Osteocyte (in vitro differentiated cells): ENCODE measurements at regions not wholly inside any gene's neighbourhood (a gene's known extent, or its start where the extent isn't known, plus 50 kb on each side); places are given as distances from the start of the nearest gene placed in this dataset.
"Not testable (repeated sequence)": the region's sequence is repeated elsewhere in the genome, so short reads cannot be mapped to it uniquely, and the experiment has no call there.

Experiments
- DNase-seq: peaks from one replicate; pipeline ENCODE4 v3.0.0; 2021; ENCODE audit warnings: mixed read lengths; ENCODE audit not compliant: unreplicated experiment; ENCODE audit errors: extremely low spot score
- H3K27ac Mint-ChIP-seq: one replicate; pipeline ENCODE4 v1.8.0; 2021; ENCODE audit warnings: mild to moderate bottlenecking, mixed read lengths; ENCODE audit not compliant: unreplicated experiment
- H3K27me3 Mint-ChIP-seq: one replicate; pipeline ENCODE4 v1.8.0; 2021; ENCODE audit warnings: mixed read lengths; ENCODE audit not compliant: unreplicated experiment
- H3K36me3 Mint-ChIP-seq: one replicate; pipeline ENCODE4 v1.8.0; 2021; ENCODE audit warnings: mixed read lengths; ENCODE audit not compliant: unreplicated experiment
- H3K4me1 Mint-ChIP-seq: one replicate; pipeline ENCODE4 v1.8.0; 2021; ENCODE audit warnings: mixed read lengths; ENCODE audit not compliant: unreplicated experiment
- H3K4me3 Mint-ChIP-seq: one replicate; pipeline ENCODE4 v1.8.0; 2021; ENCODE audit warnings: mild to moderate bottlenecking, moderate library complexity, mixed read lengths; ENCODE audit not compliant: unreplicated experiment
- H3K9me3 Mint-ChIP-seq: one replicate; pipeline ENCODE4 v1.8.0; 2021; ENCODE audit warnings: mixed read lengths; ENCODE audit not compliant: unreplicated experiment
- TF ChIP-seq, protein P1 (sequence below): fragments of 200-600 bp; sonication (generic); IDR thresholded peaks from 2 replicates; pipeline ENCODE4 v1.5.0; 2021; ENCODE audit warnings: antibody characterized with exemption, mild to moderate bottlenecking, moderate library complexity

- peaks cover 2% of the 10 kb centered on the region for H3K36me3 Mint-ChIP-seq
- H3K4me1 Mint-ChIP-seq, result no peaks in the 10 kb centered on the region
- H3K27ac Mint-ChIP-seq, result no peak overlapping the region
- H3K27me3 Mint-ChIP-seq, result no peaks in the 10 kb centered on the region
- peaks cover 49% of the 10 kb centered on the region for H3K9me3 Mint-ChIP-seq
- TF ChIP-seq, protein P1, sequence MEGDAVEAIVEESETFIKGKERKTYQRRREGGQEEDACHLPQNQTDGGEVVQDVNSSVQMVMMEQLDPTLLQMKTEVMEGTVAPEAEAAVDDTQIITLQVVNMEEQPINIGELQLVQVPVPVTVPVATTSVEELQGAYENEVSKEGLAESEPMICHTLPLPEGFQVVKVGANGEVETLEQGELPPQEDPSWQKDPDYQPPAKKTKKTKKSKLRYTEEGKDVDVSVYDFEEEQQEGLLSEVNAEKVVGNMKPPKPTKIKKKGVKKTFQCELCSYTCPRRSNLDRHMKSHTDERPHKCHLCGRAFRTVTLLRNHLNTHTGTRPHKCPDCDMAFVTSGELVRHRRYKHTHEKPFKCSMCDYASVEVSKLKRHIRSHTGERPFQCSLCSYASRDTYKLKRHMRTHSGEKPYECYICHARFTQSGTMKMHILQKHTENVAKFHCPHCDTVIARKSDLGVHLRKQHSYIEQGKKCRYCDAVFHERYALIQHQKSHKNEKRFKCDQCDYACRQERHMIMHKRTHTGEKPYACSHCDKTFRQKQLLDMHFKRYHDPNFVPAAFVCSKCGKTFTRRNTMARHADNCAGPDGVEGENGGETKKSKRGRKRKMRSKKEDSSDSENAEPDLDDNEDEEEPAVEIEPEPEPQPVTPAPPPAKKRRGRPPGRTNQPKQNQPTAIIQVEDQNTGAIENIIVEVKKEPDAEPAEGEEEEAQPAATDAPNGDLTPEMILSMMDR, result no peak
- peak; percentile 42 for DNase-seq
- H3K4me3 Mint-ChIP-seq, result no peak overlapping the region
Observed at GRCh38 chr2:94774851-94775250, 96.4 kb upstream of the TEKT4 start.

GRCh38 chr2:94776036-94776435 lies 95.2 kb upstream of the TEKT4 start:
- Mint-ChIP-seq H3K27ac (no peak overlapping the region), H3K4me1 (no peaks in the 10 kb centered on the region), H3K36me3 (peaks cover 2% of the 10 kb centered on the region), H3K27me3 (no peaks in the 10 kb centered on the region), H3K9me3 (peaks cover 43% of the 10 kb centered on the region), H3K4me3 (no peak overlapping the region)
- TF ChIP-seq, protein P1, result no peak
- peak; percentile 53 for DNase-seq

DNA sequence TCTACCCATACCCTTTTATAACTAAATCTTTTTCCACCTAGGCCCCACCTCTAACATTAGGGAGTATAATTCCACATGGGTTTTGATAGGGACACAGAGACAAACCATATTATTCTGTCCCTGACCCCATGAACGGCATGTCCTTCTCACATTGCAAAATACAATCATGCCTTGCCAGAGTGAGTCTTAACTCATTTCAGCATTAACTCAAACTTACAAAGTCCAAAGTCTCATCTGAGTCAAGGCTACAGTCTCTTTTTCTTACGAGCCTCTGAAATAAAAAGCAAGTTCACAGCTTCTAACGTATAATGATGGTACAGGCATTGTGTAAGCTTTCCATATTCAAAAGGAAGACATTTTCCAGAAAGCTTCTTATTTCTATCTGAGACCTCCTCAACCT lies 86.1 kb upstream of the TEKT4 start:
- H3K27me3 Mint-ChIP-seq, result not testable (repeated sequence)

GRCh38 chr2:94786424-94786823 lies 84.8 kb upstream of the TEKT4 start:
- not testable (repeated sequence) for H3K4me3 Mint-ChIP-seq, H3K27ac Mint-ChIP-seq, H3K27me3 Mint-ChIP-seq, H3K36me3 Mint-ChIP-seq, DNase-seq, H3K4me1 Mint-ChIP-seq
- peaks cover 36% of the 10 kb centered on the region for H3K9me3 Mint-ChIP-seq

More for the DNA sequence above, 86.1 kb upstream of the TEKT4 start:
- DNase-seq, H3K36me3 Mint-ChIP-seq, H3K4me1 Mint-ChIP-seq, H3K4me3 Mint-ChIP-seq, H3K27ac Mint-ChIP-seq: not testable (repeated sequence)
- H3K9me3 Mint-ChIP-seq, result peaks cover 35% of the 10 kb centered on the region

DNA sequence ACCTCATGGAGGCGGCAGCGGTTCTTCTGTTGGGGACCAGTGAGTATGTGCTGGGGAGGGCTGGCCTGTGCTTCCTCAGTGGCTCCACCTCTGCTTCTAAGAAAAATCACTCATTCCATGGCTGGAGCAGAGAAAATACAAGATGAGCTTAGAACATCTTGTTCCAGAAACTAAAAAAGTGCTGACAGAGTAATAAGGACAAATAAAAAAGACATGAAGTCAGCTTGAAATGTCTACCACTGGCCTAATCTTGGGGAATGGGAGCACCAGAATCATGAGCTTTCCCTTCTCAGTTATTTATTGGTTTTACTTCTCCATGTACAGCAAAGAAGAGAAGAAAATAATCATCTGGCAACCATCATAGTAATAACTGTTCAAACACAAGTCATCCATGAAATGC lies 81.1 kb upstream of the TEKT4 start:
- not testable (repeated sequence) for H3K4me3 Mint-ChIP-seq, H3K4me1 Mint-ChIP-seq, H3K27ac Mint-ChIP-seq, H3K27me3 Mint-ChIP-seq, DNase-seq, H3K36me3 Mint-ChIP-seq
- peaks cover 32% of the 10 kb centered on the region for H3K9me3 Mint-ChIP-seq

GRCh38 chr2:94797235-94797634 lies 74.0 kb upstream of the TEKT4 start:
- not testable (repeated sequence) for H3K4me3 Mint-ChIP-seq, H3K4me1 Mint-ChIP-seq, H3K27ac Mint-ChIP-seq, H3K27me3 Mint-ChIP-seq, H3K36me3 Mint-ChIP-seq, DNase-seq
- TF ChIP-seq, protein P1, result peak; percentile 51
- H3K9me3 Mint-ChIP-seq, result peaks cover 11% of the 10 kb centered on the region
